ENCODE measurements at regions not wholly inside any gene's neighbourhood (a gene's known extent, or its start where the extent isn't known, plus 50 kb on each side); places are given as distances from the start of the nearest gene placed in this dataset.

GRCh38 chr14:99041141-99041819, 230.7 kb downstream of the BCL11B start:
- no peaks in the 10 kb centered on the region for H3K36me3 ChIP-seq (ENCODE audit: control insufficient read depth in 1 of 2, insufficient read depth in 2 of 2, low read length in 2 of 2)
- H3K4me2 ChIP-seq (ENCODE audit: low read length) = no peak overlapping the region
- H3K9me3 ChIP-seq (ENCODE audit: insufficient read depth, low read depth, low read length) = no peaks in the 10 kb centered on the region
- H2AFZ ChIP-seq (ENCODE audit: insufficient read depth, low read length, poor library complexity) = no peak overlapping the region
- no peak overlapping the region for H2BK12ac ChIP-seq (ENCODE audit: low read length)
- H3K4me3 ChIP-seq (ENCODE audit: low read depth, low read length) = no peak overlapping the region
- no peak overlapping the region for H4K8ac ChIP-seq (ENCODE audit: low read depth, low read length)
- no peak overlapping the region for H3K14ac ChIP-seq (ENCODE audit: low read length)
- H3K27ac ChIP-seq (ENCODE audit: low read depth, low read length) = no peak overlapping the region
- H4K12ac ChIP-seq (ENCODE audit: low read depth, low read length) = no peak overlapping the region
- peaks cover 4 to 8% of the 10 kb centered on the region in 2 experiments for H3K4me1 ChIP-seq (ENCODE audit: control insufficient read depth in 1 of 2, insufficient read depth in 2 of 2, low read length in 2 of 2)
- H2BK120ac ChIP-seq (ENCODE audit: insufficient read depth, low read length, poor library complexity) = no peak overlapping the region
- no peak overlapping the region for H4K91ac ChIP-seq (ENCODE audit: low read depth, low read length)
- WGBS (ENCODE audit: extremely low coverage, insufficient coverage, insufficient read length) = no CpG with 5 or more reads among the region's 8 CpGs
- no peaks in the 10 kb centered on the region for H3K27me3 ChIP-seq (ENCODE audit: insufficient read depth, low read length)
- no peak for DNase-seq
- no peak overlapping the region for H2BK5ac ChIP-seq (ENCODE audit: low read depth, low read length, poor library complexity)
- peaks cover 7% of the 10 kb centered on the region for H3K79me1 ChIP-seq (ENCODE audit: low read length)
- no peak overlapping the region for H3K9ac ChIP-seq (ENCODE audit: low read length)
- no peaks in the 10 kb centered on the region for H3K79me2 ChIP-seq (ENCODE audit: control insufficient read depth, insufficient read depth, low read length, poor library complexity)
- no peak overlapping the region for H3K23ac ChIP-seq (ENCODE audit: low read length)
- H3K18ac ChIP-seq (ENCODE audit: low read length) = no peak overlapping the region
- no peak overlapping the region for H3K4ac ChIP-seq (ENCODE audit: low read depth, low read length)
- no peak overlapping the region for H2AK5ac ChIP-seq (ENCODE audit: low read length)

DNA sequence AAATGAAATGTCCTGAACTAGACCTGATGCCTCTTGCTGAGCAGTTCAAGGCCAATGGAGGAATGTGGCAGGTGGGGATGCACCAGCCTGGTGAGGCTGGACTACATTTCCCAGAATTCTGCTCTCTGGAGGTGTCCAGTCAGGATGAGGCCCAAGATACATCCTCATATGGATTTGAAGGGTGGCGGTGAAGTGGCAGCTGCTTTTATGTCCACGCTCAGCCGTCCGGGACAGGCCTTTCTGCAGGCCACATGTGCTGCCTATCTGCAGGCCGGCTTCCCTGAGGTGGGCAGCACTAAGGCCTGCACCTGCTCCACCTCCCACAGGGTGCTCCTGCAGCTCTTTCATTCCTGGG, 230.2 kb downstream of the BCL11B start:
- no peak overlapping the region for H3K4me3 ChIP-seq (ENCODE audit: low read depth, low read length)
- no peak overlapping the region for H4K12ac ChIP-seq (ENCODE audit: low read depth, low read length)
- no peak overlapping the region for H2AK5ac ChIP-seq (ENCODE audit: low read length)
- no peak overlapping the region for H4K91ac ChIP-seq (ENCODE audit: low read depth, low read length)
- no peak overlapping the region for H3K23ac ChIP-seq (ENCODE audit: low read length)
- H3K36me3 ChIP-seq (ENCODE audit: control insufficient read depth in 1 of 2, insufficient read depth in 2 of 2, low read length in 2 of 2) = no peaks in the 10 kb centered on the region
- no peak overlapping the region for H2BK120ac ChIP-seq (ENCODE audit: insufficient read depth, low read length, poor library complexity)
- no peak overlapping the region for H3K4me2 ChIP-seq (ENCODE audit: low read length)
- no peak overlapping the region for H3K27ac ChIP-seq (ENCODE audit: low read depth, low read length)
- peaks cover 0 to 4% of the 10 kb centered on the region in 2 experiments for H3K4me1 ChIP-seq (ENCODE audit: control insufficient read depth in 1 of 2, insufficient read depth in 2 of 2, low read length in 2 of 2)
- H3K79me2 ChIP-seq (ENCODE audit: control insufficient read depth, insufficient read depth, low read length, poor library complexity) = no peaks in the 10 kb centered on the region
- no CpG with 5 or more reads among the region's 5 CpGs for WGBS (ENCODE audit: extremely low coverage, insufficient coverage, insufficient read length)
- H4K8ac ChIP-seq (ENCODE audit: low read depth, low read length) = no peak overlapping the region
- H3K9ac ChIP-seq (ENCODE audit: low read length) = no peak overlapping the region
- no peak overlapping the region for H3K18ac ChIP-seq (ENCODE audit: low read length)
- DNase-seq = no peak
- no peak overlapping the region for H3K14ac ChIP-seq (ENCODE audit: low read length)
- H2AFZ ChIP-seq (ENCODE audit: insufficient read depth, low read length, poor library complexity) = no peak overlapping the region
- H3K9me3 ChIP-seq (ENCODE audit: insufficient read depth, low read depth, low read length) = no peaks in the 10 kb centered on the region
- H3K27me3 ChIP-seq (ENCODE audit: insufficient read depth, low read length) = no peaks in the 10 kb centered on the region
- no peak overlapping the region for H3K4ac ChIP-seq (ENCODE audit: low read depth, low read length)
- H3K79me1 ChIP-seq (ENCODE audit: low read length) = peaks cover 2% of the 10 kb centered on the region
- H2BK12ac ChIP-seq (ENCODE audit: low read length) = no peak overlapping the region
- H2BK5ac ChIP-seq (ENCODE audit: low read depth, low read length, poor library complexity) = no peak overlapping the region

DNA sequence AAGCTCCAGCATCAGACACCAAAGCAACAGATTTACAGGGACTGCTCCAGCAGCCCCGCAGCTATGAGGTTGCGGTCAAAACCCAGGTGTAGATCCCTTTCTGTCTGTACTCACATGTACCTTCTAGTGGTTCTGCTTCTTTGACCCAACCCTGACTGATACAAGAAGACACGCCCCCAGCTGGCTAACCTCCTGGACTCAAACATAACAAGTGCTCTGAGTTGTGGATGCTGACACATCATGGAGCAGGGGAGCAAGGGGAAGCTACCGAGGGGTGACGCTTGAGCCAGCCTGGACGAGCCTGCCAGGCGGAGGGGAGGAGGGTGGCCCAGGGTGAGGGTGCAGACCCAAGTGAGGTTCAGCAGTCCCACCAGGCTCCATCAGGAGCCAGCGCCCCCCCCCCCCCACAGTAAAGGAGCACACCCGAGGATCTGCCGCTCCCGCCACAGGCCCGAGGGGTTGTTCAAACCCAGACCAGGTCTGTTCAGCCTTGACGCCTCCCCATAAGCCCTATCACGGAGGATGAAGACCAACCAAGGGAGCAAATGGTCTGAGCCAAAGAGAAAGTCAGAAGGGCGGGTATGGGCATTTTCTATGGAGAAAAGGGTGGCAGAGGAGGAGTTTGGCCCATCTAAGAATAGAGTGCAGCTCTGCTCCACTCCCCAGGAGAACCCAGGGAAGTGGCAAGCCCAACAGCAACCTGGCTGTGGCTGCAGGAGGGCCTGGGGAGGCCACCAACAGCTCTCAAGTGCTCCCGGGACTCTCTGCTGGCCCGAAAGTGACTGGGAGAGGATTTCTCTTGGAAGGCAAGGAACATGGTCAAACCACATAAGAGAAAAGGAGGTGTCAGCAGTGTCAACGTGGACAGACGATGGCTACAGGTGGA, 229.4 kb downstream of the BCL11B start:
- Histone ChIP-seq H3K23ac (ENCODE audit: low read length) (no peak overlapping the region), H2AFZ (ENCODE audit: insufficient read depth, low read length, poor library complexity) (no peak overlapping the region), H2AK5ac (ENCODE audit: low read length) (peak overlapping the region; percentile 28), H3K9ac (ENCODE audit: low read length) (no peak overlapping the region), H2BK5ac (ENCODE audit: low read depth, low read length, poor library complexity) (no peak overlapping the region), H3K79me2 (ENCODE audit: control insufficient read depth, insufficient read depth, low read length, poor library complexity) (no peaks in the 10 kb centered on the region), H3K9me3 (ENCODE audit: insufficient read depth, low read depth, low read length) (no peaks in the 10 kb centered on the region), H2BK120ac (ENCODE audit: insufficient read depth, low read length, poor library complexity) (no peak overlapping the region), H3K4me1 (ENCODE audit: control insufficient read depth in 1 of 2, insufficient read depth in 2 of 2, low read length in 2 of 2) (peaks cover 0 to 4% of the 10 kb centered on the region in 2 experiments), H4K12ac (ENCODE audit: low read depth, low read length) (no peak overlapping the region), H3K4me2 (ENCODE audit: low read length) (no peak overlapping the region), H3K14ac (ENCODE audit: low read length) (no peak overlapping the region), H4K91ac (ENCODE audit: low read depth, low read length) (no peak overlapping the region), H3K27ac (ENCODE audit: low read depth, low read length) (no peak overlapping the region), H3K36me3 (ENCODE audit: control insufficient read depth in 1 of 2, insufficient read depth in 2 of 2, low read length in 2 of 2) (no peaks in the 10 kb centered on the region), H2BK12ac (ENCODE audit: low read length) (no peak overlapping the region), H4K8ac (ENCODE audit: low read depth, low read length) (no peak overlapping the region), H3K79me1 (ENCODE audit: low read length) (peaks cover 2% of the 10 kb centered on the region), H3K27me3 (ENCODE audit: insufficient read depth, low read length) (no peaks in the 10 kb centered on the region), H3K4me3 (ENCODE audit: low read depth, low read length) (no peak overlapping the region), H3K18ac (ENCODE audit: low read length) (no peak overlapping the region), H3K4ac (ENCODE audit: low read depth, low read length) (no peak overlapping the region)
- no CpG with 5 or more reads among the region's 19 CpGs for WGBS (ENCODE audit: extremely low coverage, insufficient coverage, insufficient read length)
- no peak for DNase-seq

DNA sequence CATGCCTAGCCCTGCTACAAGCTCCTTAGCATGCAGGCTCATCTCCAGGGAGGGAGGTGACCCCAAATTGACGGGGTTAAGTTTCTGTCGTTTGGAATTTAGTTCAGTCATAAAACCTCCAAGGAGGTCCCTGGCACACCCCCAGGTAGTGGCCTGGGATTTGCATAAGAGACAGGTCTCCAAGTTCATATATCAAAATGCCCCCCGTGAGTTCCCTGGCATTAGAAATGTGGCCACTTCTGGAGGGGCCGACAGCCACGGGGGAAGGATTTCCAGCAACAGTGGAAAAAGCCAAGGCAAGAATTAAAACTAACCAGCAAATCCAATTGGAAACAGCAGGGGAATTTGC, 228.8 kb downstream of the BCL11B start:
- Histone ChIP-seq H3K18ac (ENCODE audit: low read length) (no peak overlapping the region), H3K14ac (ENCODE audit: low read length) (no peak overlapping the region), H4K12ac (ENCODE audit: low read depth, low read length) (no peak overlapping the region), H3K79me2 (ENCODE audit: control insufficient read depth, insufficient read depth, low read length, poor library complexity) (no peaks in the 10 kb centered on the region), H2AFZ (ENCODE audit: insufficient read depth, low read length, poor library complexity) (no peak overlapping the region), H3K9me3 (ENCODE audit: insufficient read depth, low read depth, low read length) (no peaks in the 10 kb centered on the region), H3K4me1 (ENCODE audit: control insufficient read depth in 1 of 2, insufficient read depth in 2 of 2, low read length in 2 of 2) (peaks cover 0 to 3% of the 10 kb centered on the region in 2 experiments), H3K9ac (ENCODE audit: low read length) (no peak overlapping the region), H2BK120ac (ENCODE audit: insufficient read depth, low read length, poor library complexity) (no peak overlapping the region), H2AK5ac (ENCODE audit: low read length) (peak overlapping the region; percentile 28), H4K8ac (ENCODE audit: low read depth, low read length) (no peak overlapping the region), H3K79me1 (ENCODE audit: low read length) (peaks cover 2% of the 10 kb centered on the region), H4K91ac (ENCODE audit: low read depth, low read length) (no peak overlapping the region), H3K4me2 (ENCODE audit: low read length) (no peak overlapping the region), H3K27me3 (ENCODE audit: insufficient read depth, low read length) (no peaks in the 10 kb centered on the region), H3K4ac (ENCODE audit: low read depth, low read length) (no peak overlapping the region), H3K36me3 (ENCODE audit: control insufficient read depth in 1 of 2, insufficient read depth in 2 of 2, low read length in 2 of 2) (no peaks in the 10 kb centered on the region), H2BK12ac (ENCODE audit: low read length) (no peak overlapping the region), H3K4me3 (ENCODE audit: low read depth, low read length) (no peak overlapping the region), H3K27ac (ENCODE audit: low read depth, low read length) (no peak overlapping the region), H2BK5ac (ENCODE audit: low read depth, low read length, poor library complexity) (no peak overlapping the region), H3K23ac (ENCODE audit: low read length) (no peak overlapping the region)
- no peak for DNase-seq
- WGBS (ENCODE audit: extremely low coverage, insufficient coverage, insufficient read length) = no CpG with 5 or more reads among the region's 5 CpGs
